ENCODE measurements at regions not wholly inside any gene's neighbourhood (a gene's known extent, or its start where the extent isn't known, plus 50 kb on each side); places are given as distances from the start of the nearest gene placed in this dataset.

GRCh38 chr1:217333939-217334338 is 297.0 kb downstream of the GPATCH2 start:
- TF ChIP-seq, protein P1, sequence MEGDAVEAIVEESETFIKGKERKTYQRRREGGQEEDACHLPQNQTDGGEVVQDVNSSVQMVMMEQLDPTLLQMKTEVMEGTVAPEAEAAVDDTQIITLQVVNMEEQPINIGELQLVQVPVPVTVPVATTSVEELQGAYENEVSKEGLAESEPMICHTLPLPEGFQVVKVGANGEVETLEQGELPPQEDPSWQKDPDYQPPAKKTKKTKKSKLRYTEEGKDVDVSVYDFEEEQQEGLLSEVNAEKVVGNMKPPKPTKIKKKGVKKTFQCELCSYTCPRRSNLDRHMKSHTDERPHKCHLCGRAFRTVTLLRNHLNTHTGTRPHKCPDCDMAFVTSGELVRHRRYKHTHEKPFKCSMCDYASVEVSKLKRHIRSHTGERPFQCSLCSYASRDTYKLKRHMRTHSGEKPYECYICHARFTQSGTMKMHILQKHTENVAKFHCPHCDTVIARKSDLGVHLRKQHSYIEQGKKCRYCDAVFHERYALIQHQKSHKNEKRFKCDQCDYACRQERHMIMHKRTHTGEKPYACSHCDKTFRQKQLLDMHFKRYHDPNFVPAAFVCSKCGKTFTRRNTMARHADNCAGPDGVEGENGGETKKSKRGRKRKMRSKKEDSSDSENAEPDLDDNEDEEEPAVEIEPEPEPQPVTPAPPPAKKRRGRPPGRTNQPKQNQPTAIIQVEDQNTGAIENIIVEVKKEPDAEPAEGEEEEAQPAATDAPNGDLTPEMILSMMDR (IDR thresholded peaks at IDR 0.05), result no peak
- TF ChIP-seq POLR2A (IDR thresholded peaks at IDR 0.05), result no peak
- TF ChIP-seq POLR2AphosphoS5 (IDR thresholded peaks at IDR 0.05), result no peak

Data from prostate gland (tissue), 2 donors.